Subcutaneous abdominal adipose tissue (tissue), 5 donors: ENCODE measurements at regions not wholly inside any gene's neighbourhood (a gene's known extent, or its start where the extent isn't known, plus 50 kb on each side); places are given as distances from the start of the nearest gene placed in this dataset.

Experiments
- H3K27ac ChIP-seq: one replicate; pipeline ENCODE4 v1.7.0; 2013; ENCODE audit warnings: low read depth, mild to moderate bottlenecking, inconsistent platforms, low read length, moderate library complexity
- H3K27me3 ChIP-seq, 5 donors: one replicate each; pipeline ENCODE4 v1.7.0; 2013; ENCODE audit warnings: low read length in 5 of 5, inconsistent platforms in 1 of 5; ENCODE audit not compliant: control insufficient read depth in 5 of 5, insufficient read depth in 4 of 5
- H3K36me3 ChIP-seq, 5 donors: one replicate each; pipeline ENCODE4 v1.7.0; 2013; ENCODE audit warnings: low read length in 5 of 5; ENCODE audit not compliant: control insufficient read depth in 5 of 5, insufficient read depth in 5 of 5
- H3K4me1 ChIP-seq, 5 donors: one replicate each; pipeline ENCODE4 v1.7.0; 2013; ENCODE audit warnings: low read length in 5 of 5, mild to moderate bottlenecking in 3 of 5, moderate library complexity in 1 of 5; ENCODE audit not compliant: control insufficient read depth in 5 of 5, insufficient read depth in 5 of 5
- H3K4me3 ChIP-seq, 5 donors: one replicate each; pipeline ENCODE4 v1.7.0; 2013; ENCODE audit warnings: low read length in 5 of 5, low read depth in 1 of 5
- H3K9ac ChIP-seq, 5 donors: one replicate each; pipeline ENCODE4 v1.7.0; 2013; ENCODE audit warnings: low read length in 5 of 5, mild to moderate bottlenecking in 4 of 5, moderate library complexity in 3 of 5
- H3K9me3 ChIP-seq, 5 donors: one replicate each; pipeline ENCODE4 v1.7.0; 2013; ENCODE audit warnings: low read length in 5 of 5; ENCODE audit not compliant: control insufficient read depth in 5 of 5
- donor health status: healthy.
- donor health status: healthy.
- donor health status: healthy.
- donor health status: healthy.
- donor health status: healthy.

- no peak overlapping the region for H3K27ac ChIP-seq
- H3K36me3 ChIP-seq = no peaks in the 10 kb centered on the region
- H3K4me3 ChIP-seq = no peak overlapping the region
- no peaks in the 10 kb centered on the region for H3K9me3 ChIP-seq
- peaks cover 0 to 10% (median 0%) of the 10 kb centered on the region in 5 donors for H3K4me1 ChIP-seq
- H3K27me3 ChIP-seq = no peaks in the 10 kb centered on the region
- no peak overlapping the region for H3K9ac ChIP-seq
Observed at GRCh38 chr2:234722176-234722575, 225.3 kb upstream of the ARL4C start.

- no peak overlapping the region for H3K4me3 ChIP-seq
- no peaks in the 10 kb centered on the region for H3K27me3 ChIP-seq
- H3K27ac ChIP-seq = no peak overlapping the region
- no peak overlapping the region for H3K9ac ChIP-seq
- no peaks in the 10 kb centered on the region for H3K9me3 ChIP-seq
- peaks cover 0 to 4% (median 0%) of the 10 kb centered on the region in 5 donors for H3K4me1 ChIP-seq
- H3K36me3 ChIP-seq = no peaks in the 10 kb centered on the region
Observed at GRCh38 chr2:234719116-234719716, 222.3 kb upstream of the ARL4C start.

GRCh38 chr2:234716271-234716670 is 219.4 kb upstream of the ARL4C start:
- no peak overlapping the region for H3K4me3 ChIP-seq
- H3K9me3 ChIP-seq = no peaks in the 10 kb centered on the region
- H3K27ac ChIP-seq = no peak overlapping the region
- peaks cover 0 to 4% (median 0%) of the 10 kb centered on the region in 5 donors for H3K4me1 ChIP-seq
- H3K36me3 ChIP-seq = no peaks in the 10 kb centered on the region
- H3K27me3 ChIP-seq = no peaks in the 10 kb centered on the region
- H3K9ac ChIP-seq = no peak overlapping the region

GRCh38 chr2:234715671-234716250 is 218.9 kb upstream of the ARL4C start:
- no peak overlapping the region for H3K4me3 ChIP-seq

GRCh38 chr2:234714711-234715110 is 217.8 kb upstream of the ARL4C start:
- H3K36me3 ChIP-seq = no peaks in the 10 kb centered on the region
- no peak overlapping the region for H3K9ac ChIP-seq
- H3K9me3 ChIP-seq = no peaks in the 10 kb centered on the region
- H3K4me1 ChIP-seq = no peaks in the 10 kb centered on the region
- no peak overlapping the region for H3K4me3 ChIP-seq
- H3K27me3 ChIP-seq = no peaks in the 10 kb centered on the region
- no peak overlapping the region for H3K27ac ChIP-seq

More at GRCh38 chr2:234715671-234716250, 218.9 kb upstream of the ARL4C start:
- H3K9me3 ChIP-seq = no peaks in the 10 kb centered on the region
- H3K36me3 ChIP-seq = no peaks in the 10 kb centered on the region
- no peaks in the 10 kb centered on the region for H3K27me3 ChIP-seq
- H3K4me1 ChIP-seq = peaks cover 0 to 4% (median 0%) of the 10 kb centered on the region in 5 donors
- H3K9ac ChIP-seq = no peak overlapping the region
- no peak overlapping the region for H3K27ac ChIP-seq

- Histone ChIP-seq H3K36me3 (no peaks in the 10 kb centered on the region), H3K4me3 (no peak overlapping the region), H3K4me1 (peaks cover 0 to 13% (median 11%) of the 10 kb centered on the region in 5 donors), H3K9ac (no peak overlapping the region), H3K27me3 (no peaks in the 10 kb centered on the region), H3K9me3 (no peaks in the 10 kb centered on the region), H3K27ac (no peak overlapping the region)
Observed at GRCh38 chr2:234712421-234712935, 215.6 kb upstream of the ARL4C start.

- Histone ChIP-seq H3K27me3 (no peaks in the 10 kb centered on the region), H3K27ac (no peak overlapping the region), H3K4me3 (no peak overlapping the region), H3K9me3 (no peaks in the 10 kb centered on the region), H3K36me3 (no peaks in the 10 kb centered on the region), H3K9ac (no peak overlapping the region), H3K4me1 (peaks cover 0 to 13% (median 11%) of the 10 kb centered on the region in 5 donors)
Observed at GRCh38 chr2:234711308-234711707, 214.4 kb upstream of the ARL4C start.

GRCh38 chr2:234710587-234710986 is 213.7 kb upstream of the ARL4C start:
- no peaks in the 10 kb centered on the region for H3K9me3 ChIP-seq
- H3K36me3 ChIP-seq = no peaks in the 10 kb centered on the region
- no peaks in the 10 kb centered on the region for H3K27me3 ChIP-seq
- no peak overlapping the region for H3K27ac ChIP-seq
- H3K4me1 ChIP-seq = peaks cover 0 to 13% (median 11%) of the 10 kb centered on the region in 5 donors
- H3K9ac ChIP-seq = no peak overlapping the region
- H3K4me3 ChIP-seq = no peak overlapping the region

GRCh38 chr2:234710066-234710465 is 213.2 kb upstream of the ARL4C start:
- no peak overlapping the region for H3K9ac ChIP-seq
- H3K27me3 ChIP-seq = peaks cover 0 to 1% (median 0%) of the 10 kb centered on the region in 5 donors
- no peak overlapping the region for H3K4me3 ChIP-seq
- no peaks in the 10 kb centered on the region for H3K9me3 ChIP-seq
- H3K27ac ChIP-seq = no peak overlapping the region
- peaks cover 0 to 13% (median 11%) of the 10 kb centered on the region in 5 donors for H3K4me1 ChIP-seq
- H3K36me3 ChIP-seq = no peaks in the 10 kb centered on the region

- Histone ChIP-seq H3K9me3 (no peaks in the 10 kb centered on the region), H3K4me1 (peaks cover 0 to 13% (median 11%) of the 10 kb centered on the region in 5 donors), H3K36me3 (no peaks in the 10 kb centered on the region), H3K27me3 (peaks cover 0 to 2% (median 0%) of the 10 kb centered on the region in 5 donors), H3K27ac (no peak overlapping the region), H3K4me3 (no peak overlapping the region), H3K9ac (no peak overlapping the region)
Observed at GRCh38 chr2:234708717-234709116, 211.8 kb upstream of the ARL4C start.
